H9 (cell line): ENCODE measurements at regions not wholly inside any gene's neighbourhood (a gene's known extent, or its start where the extent isn't known, plus 50 kb on each side); places are given as distances from the start of the nearest gene placed in this dataset.

Source experiments
- DNase-seq: peaks from one replicate; pipeline ENCODE4 v3.0.0-alpha.2; 2017
- H2AFZ ChIP-seq: one replicate; pipeline ENCODE4 v1.6.1; 2013; ENCODE audit warnings: mild to moderate bottlenecking, low read length, control low read depth, moderate library complexity
- H2AK5ac ChIP-seq: 2 replicates; pipeline ENCODE4 v1.6.1; 2013; ENCODE audit warnings: low read length, control low read depth, mixed read lengths; ENCODE audit not compliant: insufficient read length
- H2BK120ac ChIP-seq: one replicate; pipeline ENCODE4 v1.6.1; 2013; ENCODE audit warnings: low read depth, mild to moderate bottlenecking, low read length, control low read depth, inconsistent platforms; ENCODE audit not compliant: poor library complexity, severe bottlenecking
- H2BK12ac ChIP-seq: 2 replicates; pipeline ENCODE4 v1.6.1; 2013; ENCODE audit warnings: low read length, control low read depth, mixed read lengths, low read depth; ENCODE audit not compliant: insufficient read length
- H2BK15ac ChIP-seq: 2 replicates; pipeline ENCODE4 v1.6.1; 2013; ENCODE audit warnings: low read depth, low read length, control low read depth
- H2BK20ac ChIP-seq: one replicate; pipeline ENCODE4 v1.6.1; 2013; ENCODE audit warnings: low read depth, mild to moderate bottlenecking, low read length, control low read depth, inconsistent platforms; ENCODE audit not compliant: poor library complexity, severe bottlenecking
- H2BK5ac ChIP-seq: 2 replicates; pipeline ENCODE4 v1.6.1; 2013; ENCODE audit warnings: low read length, control low read depth, mixed read lengths; ENCODE audit not compliant: insufficient read length
- H3K14ac ChIP-seq: 2 replicates; pipeline ENCODE4 v1.6.1; 2013; ENCODE audit warnings: low read length, control low read depth; ENCODE audit not compliant: insufficient read depth
- H3K18ac ChIP-seq: 2 replicates; pipeline ENCODE4 v1.6.1; 2013; ENCODE audit warnings: low read depth, mild to moderate bottlenecking, mixed read lengths, low read length, control low read depth; ENCODE audit not compliant: insufficient read length
- H3K23ac ChIP-seq: 2 replicates; pipeline ENCODE4 v1.6.1; 2013; ENCODE audit warnings: low read length, control low read depth, mixed read lengths, low read depth; ENCODE audit not compliant: insufficient read length
- H3K23me2 ChIP-seq: 2 replicates; pipeline ENCODE4 v1.6.1; 2013; ENCODE audit warnings: low read depth, mild to moderate bottlenecking, mixed read lengths, low read length, control low read depth; ENCODE audit not compliant: insufficient read length, poor library complexity, severe bottlenecking
- H3K27ac ChIP-seq: 2 replicates; pipeline ENCODE4 v1.5.1; 2013; ENCODE audit warnings: low read length, control low read depth, mixed read lengths, low read depth; ENCODE audit not compliant: insufficient read length
- H3K27me3 ChIP-seq: 2 replicates; pipeline ENCODE4 v1.6.1; 2013; ENCODE audit warnings: low read length, control low read depth, inconsistent platforms; ENCODE audit not compliant: insufficient read depth
- H3K4ac ChIP-seq: 2 replicates; pipeline ENCODE4 v1.6.1; 2013; ENCODE audit warnings: low read depth, mild to moderate bottlenecking, control low read depth, inconsistent platforms, low read length, moderate library complexity
- H3K4me1 ChIP-seq: 2 replicates; pipeline ENCODE4 v1.6.1; 2013; ENCODE audit warnings: low read length, control low read depth, inconsistent platforms; ENCODE audit not compliant: insufficient read depth
- H3K4me2 ChIP-seq: 2 replicates; pipeline ENCODE4 v1.6.1; 2013; ENCODE audit warnings: low read length, control low read depth, mixed read lengths; ENCODE audit not compliant: insufficient read length, insufficient read depth
- H3K56ac ChIP-seq: 2 replicates; pipeline ENCODE4 v1.6.1; 2013; ENCODE audit warnings: low read depth, mild to moderate bottlenecking, mixed read lengths, low read length, control low read depth; ENCODE audit not compliant: insufficient read length
- H3K79me1 ChIP-seq: 2 replicates; pipeline ENCODE4 v1.6.1; 2013; ENCODE audit warnings: low read depth, mild to moderate bottlenecking, moderate library complexity, low read length, control low read depth, inconsistent platforms; ENCODE audit not compliant: insufficient read depth, poor library complexity, severe bottlenecking
- H3K79me2 ChIP-seq: 2 replicates; pipeline ENCODE4 v1.6.1; 2013; ENCODE audit warnings: low read length, control low read depth, inconsistent platforms; ENCODE audit not compliant: insufficient read depth
- H3K9ac ChIP-seq: 2 replicates; pipeline ENCODE4 v1.6.1; 2013; ENCODE audit warnings: low read length, control low read depth, mixed read lengths; ENCODE audit not compliant: insufficient read length; ENCODE audit errors: extremely low read depth
- H3K9me3 ChIP-seq: one replicate; pipeline ENCODE4 v1.6.1; 2013; ENCODE audit warnings: low read depth, low read length, inconsistent platforms; ENCODE audit not compliant: control insufficient read depth
- H3T11ph ChIP-seq: one replicate; pipeline ENCODE4 v1.6.1; 2013; ENCODE audit warnings: mild to moderate bottlenecking, low read length, control low read depth, inconsistent platforms
- H4K20me1 ChIP-seq: one replicate; pipeline ENCODE4 v1.6.1; 2013; ENCODE audit not compliant: control insufficient read depth, insufficient read length, insufficient read depth
- H4K5ac ChIP-seq: 2 replicates; pipeline ENCODE4 v1.6.1; 2013; ENCODE audit warnings: low read depth, mild to moderate bottlenecking, mixed read lengths, low read length, control low read depth; ENCODE audit not compliant: insufficient read length
- H4K8ac ChIP-seq: replicated peaks from 2 replicates; pipeline ENCODE4 v1.6.1; 2013; ENCODE audit warnings: low read length, control low read depth, mixed read lengths, low read depth; ENCODE audit not compliant: insufficient read length
- H4K91ac ChIP-seq: 2 replicates; pipeline ENCODE4 v1.6.1; 2013; ENCODE audit warnings: low read depth, mild to moderate bottlenecking, moderate library complexity, mixed read lengths, low read length, control low read depth; ENCODE audit not compliant: insufficient read length
- H3K27ac Mint-ChIP-seq, 3 experiments: 2 replicates in 2 of 3; 3 replicates in 1 of 3; pipeline ENCODE4 v1.8.0; 2020 to 2021; ENCODE audit warnings: mixed read lengths in 3 of 3, mild to moderate bottlenecking in 1 of 3, moderate library complexity in 1 of 3
- H3K27me3 Mint-ChIP-seq: 2 replicates; pipeline ENCODE4 v1.8.0; 2021; ENCODE audit warnings: low read depth, mild to moderate bottlenecking, moderate library complexity, mixed read lengths
- H3K36me3 Mint-ChIP-seq, 3 experiments: 2 replicates in 2 of 3; 3 replicates in 1 of 3; pipeline ENCODE4 v1.8.0; 2020 to 2021; ENCODE audit warnings: low read depth in 3 of 3, mixed read lengths in 3 of 3; ENCODE audit not compliant: insufficient read depth in 1 of 3
- H3K4me1 Mint-ChIP-seq, 2 experiments: 2 replicates each; pipeline ENCODE4 v1.8.0; 2020; ENCODE audit warnings: mixed read lengths in 2 of 2
- H3K4me3 Mint-ChIP-seq, 2 experiments: 2 replicates in 1 of 2; 3 replicates in 1 of 2; pipeline ENCODE4 v1.8.0; 2020 to 2021; ENCODE audit warnings: mild to moderate bottlenecking in 2 of 2, mixed read lengths in 2 of 2, moderate library complexity in 1 of 2
- H3K9me3 Mint-ChIP-seq, 2 experiments: 2 replicates in 1 of 2; 3 replicates in 1 of 2; pipeline ENCODE4 v1.8.0; 2020; ENCODE audit warnings: mild to moderate bottlenecking in 2 of 2, mixed read lengths in 2 of 2, moderate library complexity in 1 of 2
- WGBS: extraction: QIAGEN DNeasy Blood & Tissue Kit; methylation state at CpG from one replicate; pipeline ENCODE4 v1.1.7; 2013; ENCODE audit warnings: missing lambda C conversion rate, low lambda C conversion rate, mixed read lengths; ENCODE audit not compliant: insufficient read length; ENCODE audit errors: extremely low coverage; 5-methylcytosine and 5-hydroxymethylcytosine counted together
- TF ChIP-seq, protein P1 (sequence below): fragments of 200-600 bp; sonication (generic); conservative IDR thresholded peaks from 3 replicates; pipeline ENCODE4 v1.8.0; 2021; ENCODE audit warnings: antibody characterized with exemption, mild to moderate bottlenecking

GRCh38 chr17:77439189-77440018 lies 298.6 kb downstream of the SEC14L1 start:
- no peak overlapping the region for H2BK12ac ChIP-seq
- H2AK5ac ChIP-seq = no peak overlapping the region
- H3K27me3 ChIP-seq = no peaks in the 10 kb centered on the region
- H4K20me1 ChIP-seq = peaks cover 4% of the 10 kb centered on the region
- no peak overlapping the region for H2AFZ ChIP-seq
- H3K9ac ChIP-seq = no peak overlapping the region
- H3K23me2 ChIP-seq = no peaks in the 10 kb centered on the region
- H4K8ac ChIP-seq = no peak overlapping the region
- Mint-ChIP-seq H3K27me3 (no peaks in the 10 kb centered on the region; the same call in 1 of the 2 replicates), H3K4me1 (peaks cover 38 to 54% of the 10 kb centered on the region in 2 experiments), H3K36me3 (no peaks in the 10 kb centered on the region; a peak in 1 of 7 replicates), H3K9me3 (no peaks in the 10 kb centered on the region), H3K27ac (peak overlapping the region; percentile 14 to 73 (median 68); a peak in 4 of 7 replicates), H3K4me3 (no peak overlapping the region)
- no peak overlapping the region for H3K56ac ChIP-seq
- H3K4me1 ChIP-seq = peaks cover 8% of the 10 kb centered on the region; the same call in 1 of the 2 replicates
- TF ChIP-seq, protein P1, sequence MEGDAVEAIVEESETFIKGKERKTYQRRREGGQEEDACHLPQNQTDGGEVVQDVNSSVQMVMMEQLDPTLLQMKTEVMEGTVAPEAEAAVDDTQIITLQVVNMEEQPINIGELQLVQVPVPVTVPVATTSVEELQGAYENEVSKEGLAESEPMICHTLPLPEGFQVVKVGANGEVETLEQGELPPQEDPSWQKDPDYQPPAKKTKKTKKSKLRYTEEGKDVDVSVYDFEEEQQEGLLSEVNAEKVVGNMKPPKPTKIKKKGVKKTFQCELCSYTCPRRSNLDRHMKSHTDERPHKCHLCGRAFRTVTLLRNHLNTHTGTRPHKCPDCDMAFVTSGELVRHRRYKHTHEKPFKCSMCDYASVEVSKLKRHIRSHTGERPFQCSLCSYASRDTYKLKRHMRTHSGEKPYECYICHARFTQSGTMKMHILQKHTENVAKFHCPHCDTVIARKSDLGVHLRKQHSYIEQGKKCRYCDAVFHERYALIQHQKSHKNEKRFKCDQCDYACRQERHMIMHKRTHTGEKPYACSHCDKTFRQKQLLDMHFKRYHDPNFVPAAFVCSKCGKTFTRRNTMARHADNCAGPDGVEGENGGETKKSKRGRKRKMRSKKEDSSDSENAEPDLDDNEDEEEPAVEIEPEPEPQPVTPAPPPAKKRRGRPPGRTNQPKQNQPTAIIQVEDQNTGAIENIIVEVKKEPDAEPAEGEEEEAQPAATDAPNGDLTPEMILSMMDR = no peak
- H4K5ac ChIP-seq = no peak overlapping the region
- H3K4me2 ChIP-seq = no peak overlapping the region
- H3K79me2 ChIP-seq = peaks cover 3% of the 10 kb centered on the region; the same call in 1 of the 2 replicates
- no peak overlapping the region for H3K27ac ChIP-seq
- H3K14ac ChIP-seq = peak overlapping the region; percentile 8; the same call in 1 of the 2 replicates
- no peak overlapping the region for H3T11ph ChIP-seq
- WGBS = no CpG with 5 or more reads among the region's 15 CpGs
- no peak overlapping the region for H3K18ac ChIP-seq
- no peaks in the 10 kb centered on the region for H3K9me3 ChIP-seq
- H2BK20ac ChIP-seq = no peak overlapping the region
- no peak overlapping the region for H3K23ac ChIP-seq
- H2BK5ac ChIP-seq = no peak overlapping the region
- H4K91ac ChIP-seq = no peak overlapping the region
- H3K4ac ChIP-seq = no peak overlapping the region
- no peaks in the 10 kb centered on the region for H3K79me1 ChIP-seq
- no peak for DNase-seq
- H2BK15ac ChIP-seq = no peak overlapping the region
- H2BK120ac ChIP-seq = no peak overlapping the region
